GM12875 (cell line): ENCODE measurements at regions not wholly inside any gene's neighbourhood (a gene's known extent, or its start where the extent isn't known, plus 50 kb on each side); places are given as distances from the start of the nearest gene placed in this dataset.

Experiments
- H3K4me3 ChIP-seq: one replicate; pipeline ENCODE4 v1.5.1; 2011; ENCODE audit warnings: low read depth, low read length, control low read depth
- CTCF ChIP-seq: IDR thresholded peaks from 2 replicates; pipeline ENCODE4 v1.5.1; 2011; ENCODE audit warnings: low read depth, mild to moderate bottlenecking, control low read depth, inconsistent platforms, low read length, moderate library complexity, borderline replicate concordance; ENCODE audit not compliant: insufficient read depth

- H3K4me3 ChIP-seq, result no peak overlapping the region
- TF ChIP-seq CTCF, result no peak
These were observed 118.6 kb upstream of the VCX3B start for GRCh38 chrX:8346060-8346459.

GRCh38 chrX:8346892-8347291 is 117.7 kb upstream of the VCX3B start:
- no peak for TF ChIP-seq CTCF
- no peak overlapping the region for H3K4me3 ChIP-seq

GRCh38 chrX:8349816-8350544 is 114.7 kb upstream of the VCX3B start:
- no peak for TF ChIP-seq CTCF
- H3K4me3 ChIP-seq, result no peak overlapping the region

- no peak overlapping the region for H3K4me3 ChIP-seq
- TF ChIP-seq CTCF, result no peak
These were observed 106.3 kb upstream of the VCX3B start for GRCh38 chrX:8358302-8358701.

GRCh38 chrX:8364369-8365141 is 100.1 kb upstream of the VCX3B start:
- peak; percentile 41; the same call in 1 of the 2 replicates for TF ChIP-seq CTCF
- no peak overlapping the region for H3K4me3 ChIP-seq

GRCh38 chrX:8366481-8366880 is 98.1 kb upstream of the VCX3B start:
- no peak overlapping the region for H3K4me3 ChIP-seq
- no peak for TF ChIP-seq CTCF
